T-helper 1 cell treated with Interleukin-12 subunit alpha and Interleukin-12 subunit beta and Interleukin-4 antibody, amounts not matched to agents 30 μg/mL and 1 μg/mL, for 36 hours (primary cell): ENCODE measurements at regions not wholly inside any gene's neighbourhood (a gene's known extent, or its start where the extent isn't known, plus 50 kb on each side); places are given as distances from the start of the nearest gene placed in this dataset.
A peak's percentile ranks its signal among the peaks of the same experiment; 100 is the strongest.

ENCODE experiments used
- H3K27ac Mint-ChIP-seq: one replicate; pipeline ENCODE4 v1.8.0; 2021; ENCODE audit warnings: mild to moderate bottlenecking, mixed read lengths
- H3K27me3 Mint-ChIP-seq: one replicate; pipeline ENCODE4 v1.8.0; 2021; ENCODE audit warnings: low read depth, mixed read lengths
- H3K36me3 Mint-ChIP-seq: one replicate; pipeline ENCODE4 v1.8.0; 2021; ENCODE audit warnings: low read depth, mixed read lengths
- H3K4me1 Mint-ChIP-seq: one replicate; pipeline ENCODE4 v1.8.0; 2021; ENCODE audit warnings: low read depth, mixed read lengths
- H3K4me3 Mint-ChIP-seq: one replicate; pipeline ENCODE4 v1.8.0; 2021; ENCODE audit warnings: mild to moderate bottlenecking, moderate library complexity, mixed read lengths
- H3K9me3 Mint-ChIP-seq: one replicate; pipeline ENCODE4 v1.8.0; 2021; ENCODE audit warnings: mixed read lengths

DNA sequence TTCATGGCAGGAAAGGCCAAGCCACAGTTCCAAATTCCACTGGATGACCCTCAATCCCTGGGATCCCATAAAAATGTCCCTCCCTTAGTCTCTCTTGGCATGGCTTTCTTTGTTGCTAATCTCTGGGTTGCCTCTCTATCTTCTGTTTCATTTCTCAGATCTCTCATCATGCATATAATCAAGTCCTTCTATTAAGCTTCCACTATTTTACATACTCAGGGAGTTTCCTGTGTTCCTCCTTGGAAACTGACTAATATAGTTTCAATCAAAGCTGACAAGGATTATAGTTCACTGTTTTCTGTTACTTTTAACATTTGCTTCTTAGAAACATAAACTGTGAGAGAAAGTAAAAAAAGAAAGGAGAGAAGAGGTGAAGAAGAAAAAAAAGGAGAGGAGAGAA, 113.8 kb upstream of the COL8A1 start:
- Mint-ChIP-seq H3K27ac (no peak overlapping the region), H3K27me3 (no peaks in the 10 kb centered on the region), H3K9me3 (no peaks in the 10 kb centered on the region), H3K4me3 (no peak overlapping the region), H3K4me1 (no peaks in the 10 kb centered on the region), H3K36me3 (no peaks in the 10 kb centered on the region)

DNA sequence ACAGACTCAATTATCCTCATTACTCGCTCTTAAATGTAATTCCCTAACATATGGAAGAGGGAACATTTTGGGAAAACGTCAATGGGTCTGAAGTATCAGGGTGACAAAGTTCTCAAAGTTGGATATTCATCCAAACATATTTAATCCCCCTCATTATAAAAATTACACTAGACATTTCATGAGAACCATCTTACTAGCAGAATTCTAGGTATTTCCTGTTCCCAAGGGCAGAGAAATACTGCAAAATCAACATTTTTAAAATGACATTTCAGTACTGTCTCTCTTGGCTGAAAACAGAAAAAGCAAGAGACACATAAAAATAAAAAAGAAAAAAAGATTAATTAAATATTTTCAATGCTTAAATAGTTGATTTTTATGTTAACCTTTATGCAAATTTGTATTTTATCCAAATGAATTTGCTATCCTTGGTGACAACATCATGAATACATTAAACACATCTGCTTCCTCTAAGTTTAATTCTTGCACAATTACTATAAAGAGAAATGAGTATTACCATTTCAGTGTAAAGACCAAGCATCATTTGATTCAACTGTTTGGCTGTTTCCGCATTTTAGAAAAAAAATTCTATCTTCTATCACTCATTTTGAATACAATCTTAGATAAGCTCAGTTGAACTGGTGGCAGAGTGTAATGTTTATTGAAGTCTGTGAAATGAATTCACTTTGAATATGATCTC, 114.8 kb upstream of the COL8A1 start:
- no peaks in the 10 kb centered on the region for H3K36me3 Mint-ChIP-seq

DNA sequence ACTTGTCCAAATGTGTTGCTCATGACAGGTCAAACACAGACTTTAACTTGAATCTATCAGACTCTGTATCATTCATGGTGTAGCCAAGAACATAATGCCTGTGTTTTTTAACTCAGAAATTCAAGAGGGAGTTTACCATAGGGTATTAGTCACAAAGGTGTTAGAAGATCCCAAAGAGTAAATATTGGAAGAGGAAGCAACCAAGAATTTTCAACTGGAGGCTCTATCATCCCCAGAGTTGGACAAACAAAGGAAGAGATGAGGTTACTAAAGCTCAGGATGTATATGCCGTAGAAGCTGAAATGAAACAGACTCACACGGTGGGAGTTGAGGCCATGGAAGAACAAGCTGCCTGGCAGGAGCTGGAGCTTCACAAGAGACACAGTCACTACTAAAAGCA, 116.2 kb upstream of the COL8A1 start:
- no peak overlapping the region for H3K27ac Mint-ChIP-seq
- H3K4me1 Mint-ChIP-seq = no peaks in the 10 kb centered on the region
- no peak overlapping the region for H3K4me3 Mint-ChIP-seq
- no peaks in the 10 kb centered on the region for H3K9me3 Mint-ChIP-seq
- H3K27me3 Mint-ChIP-seq = no peaks in the 10 kb centered on the region
- no peaks in the 10 kb centered on the region for H3K36me3 Mint-ChIP-seq

More for the DNA sequence above, 114.8 kb upstream of the COL8A1 start:
- Mint-ChIP-seq H3K27me3 (no peaks in the 10 kb centered on the region), H3K27ac (no peak overlapping the region), H3K9me3 (no peaks in the 10 kb centered on the region), H3K4me3 (no peak overlapping the region), H3K4me1 (no peaks in the 10 kb centered on the region)

DNA sequence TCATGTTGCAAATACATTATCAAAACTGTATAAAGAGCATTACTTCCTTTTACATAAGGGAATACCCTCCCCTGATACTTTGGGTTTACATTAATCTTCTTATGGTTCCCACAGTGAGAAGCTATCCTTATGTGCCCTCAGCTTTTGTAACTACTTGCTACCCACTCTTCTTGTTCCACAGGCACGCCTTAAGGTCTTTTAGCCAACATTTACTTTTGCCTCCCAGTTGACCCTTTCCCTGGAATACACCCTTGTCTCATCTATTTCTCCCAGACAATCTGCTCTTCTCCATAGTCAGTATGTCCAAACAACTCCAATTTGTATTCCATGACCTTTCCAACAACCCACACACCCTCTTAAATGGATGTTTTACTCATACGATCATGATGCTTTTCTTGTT, 116.8 kb upstream of the COL8A1 start:
- H3K36me3 Mint-ChIP-seq = no peaks in the 10 kb centered on the region
- no peak overlapping the region for H3K27ac Mint-ChIP-seq
- no peak overlapping the region for H3K4me3 Mint-ChIP-seq
- H3K4me1 Mint-ChIP-seq = no peaks in the 10 kb centered on the region
- H3K27me3 Mint-ChIP-seq = no peaks in the 10 kb centered on the region
- H3K9me3 Mint-ChIP-seq = no peaks in the 10 kb centered on the region

DNA sequence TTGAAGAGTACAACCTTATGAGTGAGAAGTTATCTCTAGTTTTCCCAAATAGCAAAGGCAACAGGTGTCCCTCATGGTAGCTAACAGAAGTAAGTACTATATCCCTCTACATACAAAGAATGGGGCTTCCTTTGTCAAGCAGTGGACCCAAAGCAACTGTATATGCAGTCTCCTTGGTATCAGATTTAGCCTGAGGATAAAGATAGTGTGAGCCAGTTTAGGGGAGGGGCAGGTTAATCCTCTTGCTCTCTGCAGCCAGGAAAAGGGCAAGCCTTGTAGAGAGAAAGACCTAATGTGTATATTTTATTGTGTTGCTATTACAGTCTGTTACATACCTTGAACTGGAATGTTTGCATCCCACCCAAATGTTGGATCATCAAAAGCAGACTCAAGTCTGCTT, 117.9 kb upstream of the COL8A1 start:
- Mint-ChIP-seq H3K36me3 (no peaks in the 10 kb centered on the region), H3K4me1 (no peaks in the 10 kb centered on the region), H3K27me3 (no peaks in the 10 kb centered on the region), H3K27ac (no peak overlapping the region), H3K4me3 (no peak overlapping the region), H3K9me3 (no peaks in the 10 kb centered on the region)

DNA sequence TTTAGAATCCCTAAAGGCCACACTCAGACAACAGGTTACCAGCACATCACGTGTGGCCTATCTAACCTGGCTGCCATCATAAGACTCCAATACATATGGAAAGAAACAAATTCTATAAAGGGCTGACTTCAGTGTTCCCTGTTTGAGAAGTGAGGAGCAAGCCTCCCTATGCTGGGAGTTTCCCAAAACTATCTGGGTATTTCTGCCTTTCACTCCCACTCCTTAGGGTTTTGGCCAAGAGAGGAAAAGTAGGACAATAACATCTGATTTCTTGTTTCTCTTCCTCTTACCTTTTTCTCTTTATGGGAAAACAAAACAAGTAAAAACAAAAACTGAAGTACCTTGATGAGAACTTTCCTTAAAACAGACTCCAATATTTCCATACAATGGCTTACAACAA, 121.5 kb upstream of the COL8A1 start:
- H3K4me1 Mint-ChIP-seq = no peaks in the 10 kb centered on the region
- H3K9me3 Mint-ChIP-seq = no peaks in the 10 kb centered on the region
- no peaks in the 10 kb centered on the region for H3K36me3 Mint-ChIP-seq
- no peaks in the 10 kb centered on the region for H3K27me3 Mint-ChIP-seq
- H3K4me3 Mint-ChIP-seq = no peak overlapping the region
- H3K27ac Mint-ChIP-seq = no peak overlapping the region

DNA sequence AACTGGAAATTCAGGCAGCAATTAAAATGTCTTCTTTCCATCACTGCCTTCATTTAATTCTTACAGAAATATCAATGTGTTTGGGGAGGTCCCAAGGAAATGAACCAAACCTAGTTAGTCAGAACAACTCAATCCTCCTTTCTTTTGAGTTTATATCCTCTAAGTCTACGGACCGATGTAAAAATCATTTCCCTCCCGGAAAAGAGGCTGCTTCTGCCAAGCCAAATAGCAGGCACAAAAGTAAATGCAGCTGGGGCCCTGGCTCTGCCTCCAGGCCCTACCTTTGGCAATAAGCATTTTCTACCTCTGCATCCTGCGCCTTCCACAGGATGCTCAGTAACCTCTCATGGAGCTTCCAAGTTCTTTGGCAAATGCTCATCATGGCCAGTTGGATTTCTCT, 122.5 kb upstream of the COL8A1 start:
- H3K4me3 Mint-ChIP-seq = no peak overlapping the region
- H3K36me3 Mint-ChIP-seq = no peaks in the 10 kb centered on the region
- no peak overlapping the region for H3K27ac Mint-ChIP-seq
- H3K27me3 Mint-ChIP-seq = no peaks in the 10 kb centered on the region
- no peaks in the 10 kb centered on the region for H3K4me1 Mint-ChIP-seq
- no peaks in the 10 kb centered on the region for H3K9me3 Mint-ChIP-seq

DNA sequence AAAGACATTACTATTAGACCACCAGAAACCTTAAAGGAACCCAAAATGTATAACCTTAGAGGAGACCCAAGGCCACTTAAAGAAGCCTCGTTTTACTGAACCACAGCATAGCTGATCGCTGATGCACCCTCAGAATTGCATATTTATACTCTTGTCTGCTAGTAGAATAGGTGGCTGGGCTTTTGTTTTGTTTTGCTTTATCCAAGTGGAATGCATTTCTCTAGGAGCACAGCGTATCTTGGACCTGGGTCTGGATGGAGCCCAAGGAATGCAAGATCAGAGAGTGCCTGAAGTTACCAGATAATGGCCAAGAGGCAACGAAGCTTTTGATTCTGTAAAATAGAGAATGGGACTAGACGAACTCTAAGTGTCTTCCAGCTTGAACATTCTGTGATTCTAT, 129.2 kb upstream of the COL8A1 start:
- peaks cover 6% of the 10 kb centered on the region for H3K4me1 Mint-ChIP-seq
- H3K9me3 Mint-ChIP-seq = no peaks in the 10 kb centered on the region
- H3K27me3 Mint-ChIP-seq = peaks cover 4% of the 10 kb centered on the region
- H3K36me3 Mint-ChIP-seq = no peaks in the 10 kb centered on the region
- no peak overlapping the region for H3K4me3 Mint-ChIP-seq
- no peak overlapping the region for H3K27ac Mint-ChIP-seq

DNA sequence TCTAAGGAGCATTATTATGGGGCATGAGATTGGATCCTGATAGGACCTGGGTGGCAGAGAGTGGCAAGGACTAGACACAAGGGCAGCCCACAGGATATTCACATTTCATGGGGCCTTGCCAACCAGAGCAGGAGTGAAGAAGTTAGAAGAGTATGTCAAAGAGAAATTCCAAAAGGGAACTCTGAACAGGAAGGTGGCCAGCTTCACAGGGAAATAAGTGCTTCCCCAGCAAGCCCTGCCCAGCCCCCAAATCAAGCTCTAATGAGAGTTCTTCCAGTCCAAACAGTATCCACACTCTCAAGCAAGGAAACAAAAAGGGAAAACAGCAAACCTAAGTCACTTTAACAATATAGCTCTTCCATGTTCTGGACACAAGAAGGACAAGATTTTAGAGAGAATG, 130.2 kb upstream of the COL8A1 start:
- Mint-ChIP-seq H3K4me3 (no peak overlapping the region), H3K27ac (no peak overlapping the region), H3K27me3 (peaks cover 4% of the 10 kb centered on the region), H3K36me3 (no peaks in the 10 kb centered on the region), H3K9me3 (no peaks in the 10 kb centered on the region), H3K4me1 (peaks cover 6% of the 10 kb centered on the region)

DNA sequence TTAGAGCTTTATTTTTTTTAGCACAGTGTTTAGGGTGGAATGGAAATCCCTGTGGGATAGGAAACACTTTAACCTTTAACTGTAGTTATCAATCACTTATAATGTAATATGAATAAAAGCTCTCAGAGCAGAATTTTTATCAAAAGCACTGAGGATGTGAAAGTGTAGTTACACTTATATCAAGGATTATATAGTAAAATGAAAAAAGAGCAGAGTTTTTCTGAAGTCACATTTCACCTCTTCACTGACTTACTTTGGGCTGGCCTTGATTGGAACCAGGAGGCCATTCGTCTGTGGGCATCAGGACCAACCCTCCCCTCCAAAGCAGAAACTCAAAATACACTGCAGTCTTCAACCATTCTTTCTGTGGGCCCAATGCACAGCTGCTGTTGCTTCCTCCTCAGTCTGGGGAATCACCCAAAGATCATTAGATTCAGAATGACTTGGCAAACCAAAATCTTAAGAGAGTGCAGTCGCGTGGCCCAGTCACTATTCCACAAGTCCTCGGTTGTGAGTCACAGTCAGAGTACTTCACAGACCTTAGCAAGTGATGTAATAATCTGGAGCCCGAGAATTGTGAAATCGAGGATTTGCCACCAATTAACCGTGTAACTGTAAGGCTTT, 132.6 kb upstream of the COL8A1 start:
- H3K4me1 Mint-ChIP-seq = peaks cover 6% of the 10 kb centered on the region
- H3K36me3 Mint-ChIP-seq = no peaks in the 10 kb centered on the region
- H3K4me3 Mint-ChIP-seq = no peak overlapping the region
- no peaks in the 10 kb centered on the region for H3K9me3 Mint-ChIP-seq
- peaks cover 4% of the 10 kb centered on the region for H3K27me3 Mint-ChIP-seq
- H3K27ac Mint-ChIP-seq = peak overlapping the region; percentile 58

DNA sequence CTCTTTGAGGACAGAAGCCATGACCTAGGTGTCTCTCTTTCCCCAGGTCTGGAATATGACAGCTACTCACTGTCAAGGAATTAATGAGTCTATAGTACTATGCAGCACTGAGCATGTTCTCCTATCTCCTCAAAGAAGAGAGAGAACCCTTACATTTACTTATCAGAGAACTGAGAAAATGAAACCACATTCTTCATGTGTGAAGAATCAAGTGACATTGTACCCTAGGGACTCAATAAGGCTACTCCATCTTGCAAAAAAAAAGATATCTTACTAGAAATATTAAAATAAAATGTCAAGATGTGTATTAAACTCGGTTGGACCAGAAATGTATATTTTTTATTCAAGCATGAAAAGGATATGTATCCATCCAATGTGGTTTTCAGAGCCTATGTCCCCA, 133.2 kb upstream of the COL8A1 start:
- Mint-ChIP-seq H3K4me3 (no peak overlapping the region), H3K4me1 (peaks cover 6% of the 10 kb centered on the region), H3K36me3 (no peaks in the 10 kb centered on the region), H3K9me3 (no peaks in the 10 kb centered on the region), H3K27ac (no peak overlapping the region), H3K27me3 (peaks cover 4% of the 10 kb centered on the region)

DNA sequence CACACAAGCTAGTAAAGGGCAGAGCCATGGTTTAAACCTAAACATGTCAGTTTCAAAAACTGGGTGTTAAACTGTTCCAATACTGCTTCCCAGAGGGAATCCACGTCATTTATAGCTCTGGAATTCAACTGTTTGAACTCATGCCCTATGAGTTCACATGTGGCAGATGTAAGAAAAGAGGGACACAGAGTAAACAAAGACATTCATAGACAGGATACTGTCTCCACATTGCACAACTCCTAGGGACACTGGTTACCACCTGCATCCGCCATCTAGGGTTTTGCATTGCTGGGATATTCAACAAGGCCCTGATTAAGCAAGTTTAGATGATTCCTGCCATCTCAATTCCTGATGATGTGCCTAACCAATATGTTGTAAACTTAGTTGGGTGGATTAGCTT, 134.1 kb upstream of the COL8A1 start:
- H3K4me3 Mint-ChIP-seq = no peak overlapping the region
- no peak overlapping the region for H3K27ac Mint-ChIP-seq
- H3K4me1 Mint-ChIP-seq = peaks cover 6% of the 10 kb centered on the region
- H3K36me3 Mint-ChIP-seq = no peaks in the 10 kb centered on the region
- no peaks in the 10 kb centered on the region for H3K27me3 Mint-ChIP-seq
- no peaks in the 10 kb centered on the region for H3K9me3 Mint-ChIP-seq

DNA sequence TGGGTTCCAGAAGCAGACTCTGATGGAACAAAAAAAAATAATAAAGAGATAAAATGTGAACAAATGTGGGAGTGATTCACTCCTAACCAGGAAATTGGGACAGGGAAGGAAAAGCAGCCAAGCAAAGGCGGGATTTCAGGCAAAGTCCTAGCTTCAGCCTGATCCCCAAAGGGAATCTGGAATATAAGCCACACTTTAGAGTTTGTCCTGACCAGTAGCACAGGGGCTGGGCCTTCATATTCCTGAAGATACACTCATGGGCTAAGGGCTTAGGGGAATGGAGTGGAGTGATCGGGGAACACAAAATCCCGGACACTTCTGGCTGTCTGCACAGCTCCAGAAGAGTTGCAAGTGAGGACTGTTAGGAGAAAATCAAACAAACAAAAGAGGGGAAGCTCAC, 135.0 kb upstream of the COL8A1 start:
- H3K4me3 Mint-ChIP-seq = no peak overlapping the region
- peaks cover 6% of the 10 kb centered on the region for H3K4me1 Mint-ChIP-seq
- H3K36me3 Mint-ChIP-seq = no peaks in the 10 kb centered on the region
- H3K9me3 Mint-ChIP-seq = no peaks in the 10 kb centered on the region
- H3K27me3 Mint-ChIP-seq = no peaks in the 10 kb centered on the region
- H3K27ac Mint-ChIP-seq = no peak overlapping the region

DNA sequence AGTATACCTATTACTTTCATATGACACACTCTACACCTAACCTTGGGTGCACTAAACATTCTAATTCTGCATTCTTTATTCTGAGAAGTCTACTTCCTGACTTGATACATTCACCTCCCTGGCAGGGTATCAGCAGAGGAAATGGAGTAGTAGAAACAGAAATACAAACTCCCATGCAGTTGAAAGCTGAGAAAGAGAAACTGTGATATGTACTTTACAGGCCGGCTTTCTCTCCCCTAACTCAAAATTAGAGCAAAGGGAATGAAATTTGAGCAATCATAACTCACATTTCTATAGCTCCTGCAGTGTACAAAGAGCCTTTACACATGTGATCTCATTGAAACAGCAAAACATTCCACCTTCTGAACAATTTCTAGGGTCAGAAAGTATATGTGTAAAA, 135.5 kb upstream of the COL8A1 start:
- Mint-ChIP-seq H3K4me1 (peaks cover 6% of the 10 kb centered on the region), H3K4me3 (no peak overlapping the region), H3K9me3 (no peaks in the 10 kb centered on the region), H3K27ac (no peak overlapping the region), H3K27me3 (no peaks in the 10 kb centered on the region), H3K36me3 (no peaks in the 10 kb centered on the region)

DNA sequence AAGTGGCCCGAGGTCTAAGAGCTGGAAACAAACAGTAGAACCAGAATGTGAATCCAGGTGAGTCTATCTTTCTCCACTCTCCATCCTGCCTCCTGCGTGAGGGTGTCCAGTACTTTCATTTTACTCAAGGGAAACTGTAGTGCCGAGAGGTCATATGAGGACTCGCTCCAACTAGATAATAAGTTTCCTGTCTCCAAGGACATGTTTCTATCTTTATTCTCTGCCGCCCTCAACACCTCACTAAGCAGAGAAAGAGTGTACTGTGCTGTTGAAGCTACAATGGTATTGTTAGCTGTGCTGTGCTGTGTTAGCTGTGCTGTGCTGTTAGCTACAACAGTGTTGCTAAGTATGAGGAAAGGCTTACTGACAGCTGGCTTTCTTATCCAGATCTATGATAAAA, 137.9 kb upstream of the COL8A1 start:
- H3K27me3 Mint-ChIP-seq = no peaks in the 10 kb centered on the region
- no peak overlapping the region for H3K4me3 Mint-ChIP-seq
- no peaks in the 10 kb centered on the region for H3K9me3 Mint-ChIP-seq
- H3K27ac Mint-ChIP-seq = no peak overlapping the region
- peaks cover under 1% of the 10 kb centered on the region for H3K4me1 Mint-ChIP-seq
- no peaks in the 10 kb centered on the region for H3K36me3 Mint-ChIP-seq
